ENCODE measurements at regions not wholly inside any gene's neighbourhood (a gene's known extent, or its start where the extent isn't known, plus 50 kb on each side); places are given as distances from the start of the nearest gene placed in this dataset.

DNA sequence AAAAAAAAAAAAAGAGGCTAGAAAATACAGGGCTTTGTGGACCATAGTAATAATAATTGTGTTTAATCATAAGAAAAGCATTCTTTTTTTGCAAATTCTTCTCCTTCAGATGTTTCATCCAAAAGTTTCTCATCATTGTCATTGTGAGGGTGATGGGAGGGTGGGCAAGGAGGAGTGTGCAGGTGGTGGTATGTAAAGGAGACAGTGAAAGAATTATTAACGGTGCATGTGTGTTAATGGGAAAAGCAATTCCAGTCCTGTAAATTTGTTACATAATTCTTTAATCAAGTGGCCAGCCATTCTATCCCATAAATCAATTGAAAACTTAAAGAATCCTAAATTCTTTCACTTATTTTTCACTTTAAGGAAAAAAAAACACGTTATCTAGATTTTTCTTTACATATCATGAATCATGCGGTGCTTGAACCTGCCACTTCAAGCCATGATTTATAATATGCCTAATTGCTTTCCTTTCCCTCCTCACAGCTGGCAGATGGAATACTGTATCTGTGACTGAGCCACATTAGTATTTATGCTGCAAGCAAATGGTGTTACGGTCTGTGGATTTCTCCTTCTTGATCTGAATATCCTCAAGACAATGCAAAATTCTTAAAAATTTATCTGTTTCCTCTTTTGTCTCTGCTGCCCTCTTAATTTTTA lies 318.5 kb downstream of the JRKL start:
- no peaks in the 10 kb centered on the region for H3F3A ChIP-seq (replicated peaks; ENCODE audit: insufficient read depth)
- CTCF ChIA-PET = interaction anchor here (1.5 to 2.9 kb wide), 2 partner anchors 13 to 244 kb away, joined by 3 to 6 read pairs; no protein-coding TSS in a partner anchor
- H3K4me2 ChIP-seq = no peak overlapping the region
- no peaks in the 10 kb centered on the region for H3K9me2 ChIP-seq
- no peaks in the 10 kb centered on the region for H3K9me3 ChIP-seq
- POLR2A ChIA-PET = no interaction called here
- no peaks in the 10 kb centered on the region; a peak in 2 of 4 replicates for H3K4me1 ChIP-seq (ENCODE audit: control insufficient read depth in 1 of 2, insufficient read depth in 2 of 2, low read depth in 1 of 2, low read length in 1 of 2)
- WGBS (ENCODE audit: low lambda C conversion rate) = 53% methylated on average over 4 of the region's 4 CpGs
- no peak for DNase-seq
- no peak overlapping the region for H2AFZ ChIP-seq (ENCODE audit: low read depth)
- H3K27me3 ChIP-seq (ENCODE audit: insufficient read depth) = no peaks in the 10 kb centered on the region
- H3K9ac ChIP-seq = no peak overlapping the region
- H3K36me3 ChIP-seq (replicated peaks in 1 of 2; ENCODE audit: control insufficient read depth in 1 of 2, insufficient read depth in 2 of 2, low read length in 1 of 2) = no peaks in the 10 kb centered on the region
- H4K20me1 ChIP-seq (ENCODE audit: insufficient read depth) = no peaks in the 10 kb centered on the region
- no peaks in the 10 kb centered on the region for H3K79me2 ChIP-seq (ENCODE audit: insufficient read depth)
- TF ChIP-seq FOXM1 (IDR thresholded peaks at IDR 0.05; ENCODE audit: low read depth) = no peak
- no peak for TF ChIP-seq YY1 (IDR thresholded peaks at IDR 0.05; ENCODE audit: low read depth)
- TF ChIP-seq, protein P1, sequence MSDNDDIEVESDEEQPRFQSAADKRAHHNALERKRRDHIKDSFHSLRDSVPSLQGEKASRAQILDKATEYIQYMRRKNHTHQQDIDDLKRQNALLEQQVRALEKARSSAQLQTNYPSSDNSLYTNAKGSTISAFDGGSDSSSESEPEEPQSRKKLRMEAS (IDR thresholded peaks at IDR 0.05; ENCODE audit: low read depth) = no peak
- TF ChIP-seq ELF1 (IDR thresholded peaks at IDR 0.05) = no peak
- TF ChIP-seq MXI1 (IDR thresholded peaks at IDR 0.05; ENCODE audit: low read depth, low read length) = no peak
- TF ChIP-seq EP300 (IDR thresholded peaks at IDR 0.05; ENCODE audit: borderline replicate concordance in 1 of 2, low read depth in 1 of 2, low read length in 1 of 2) = no peak
- no peak for TF ChIP-seq POLR2AphosphoS5 (IDR thresholded peaks at IDR 0.05; ENCODE audit: low read depth, low read length)
- no peak for TF ChIP-seq TAF1 (IDR thresholded peaks at IDR 0.05; ENCODE audit: borderline replicate concordance, low read depth, low read length)
- TF ChIP-seq, protein P2, sequence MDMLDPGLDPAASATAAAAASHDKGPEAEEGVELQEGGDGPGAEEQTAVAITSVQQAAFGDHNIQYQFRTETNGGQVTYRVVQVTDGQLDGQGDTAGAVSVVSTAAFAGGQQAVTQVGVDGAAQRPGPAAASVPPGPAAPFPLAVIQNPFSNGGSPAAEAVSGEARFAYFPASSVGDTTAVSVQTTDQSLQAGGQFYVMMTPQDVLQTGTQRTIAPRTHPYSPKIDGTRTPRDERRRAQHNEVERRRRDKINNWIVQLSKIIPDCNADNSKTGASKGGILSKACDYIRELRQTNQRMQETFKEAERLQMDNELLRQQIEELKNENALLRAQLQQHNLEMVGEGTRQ (IDR thresholded peaks at IDR 0.05; ENCODE audit: borderline replicate concordance, low read depth, low read length) = no peak
- no peak for TF ChIP-seq SMC3 (IDR thresholded peaks at IDR 0.05; ENCODE audit: low read depth, low read length)
- no peak for TF ChIP-seq RCOR1 (IDR thresholded peaks at IDR 0.05; ENCODE audit: low read length)
- no peak for TF ChIP-seq GABPA (IDR thresholded peaks at IDR 0.05; ENCODE audit: low read depth)
- no peak for TF ChIP-seq SIN3A (IDR thresholded peaks at IDR 0.05; ENCODE audit: borderline replicate concordance, low read depth, low read length)
- TF ChIP-seq FOSL2 (IDR thresholded peaks at IDR 0.05; ENCODE audit: borderline replicate concordance, low read depth) = no peak
- no peak for TF ChIP-seq MEF2A (IDR thresholded peaks at IDR 0.05; ENCODE audit: borderline replicate concordance, low read depth)
- no peak for TF ChIP-seq TCF12 (IDR thresholded peaks at IDR 0.05)
- TF ChIP-seq RFX5 (IDR thresholded peaks at IDR 0.05; ENCODE audit: low read length) = no peak
- no peak overlapping the region for H3K27ac ChIP-seq (ENCODE audit: low read depth in 2 of 2, low read length in 1 of 2)
- H3K4me3 ChIP-seq (ENCODE audit: low read depth in 2 of 2, low read length in 1 of 2) = no peak overlapping the region

DNA sequence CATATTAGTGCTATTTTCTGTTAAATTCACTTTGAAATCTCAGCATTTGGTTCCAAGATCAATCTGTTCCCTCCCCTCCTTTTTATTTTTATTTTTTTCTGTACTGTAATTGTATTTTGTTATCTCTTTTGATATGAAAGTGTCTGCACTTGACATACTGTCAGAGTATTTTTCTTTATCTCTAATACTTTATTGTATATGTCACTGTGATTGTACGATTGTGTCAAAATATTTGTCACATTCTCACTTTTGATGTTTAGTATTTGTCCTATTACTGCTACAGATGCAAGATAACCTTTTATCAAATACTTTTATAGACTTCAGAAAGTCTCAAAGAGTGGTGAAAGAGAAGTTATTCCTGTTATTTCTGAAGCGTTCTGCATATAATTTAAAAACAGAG lies 323.5 kb downstream of the JRKL start:
- no peak overlapping the region for H3K9ac ChIP-seq
- H3K79me2 ChIP-seq (ENCODE audit: insufficient read depth) = no peaks in the 10 kb centered on the region; the same call in 1 of the 2 replicates
- H4K20me1 ChIP-seq (ENCODE audit: insufficient read depth) = no peaks in the 10 kb centered on the region
- H3F3A ChIP-seq (replicated peaks; ENCODE audit: insufficient read depth) = no peaks in the 10 kb centered on the region
- H3K9me3 ChIP-seq = no peaks in the 10 kb centered on the region
- CTCF ChIA-PET = no interaction called here
- H3K27me3 ChIP-seq (ENCODE audit: insufficient read depth) = no peaks in the 10 kb centered on the region
- DNase-seq = no peak
- no peak for TF ChIP-seq RAD21 (IDR thresholded peaks at IDR 0.05; ENCODE audit: low read length)
- 52% methylated on average over 2 of the region's 2 CpGs for WGBS (ENCODE audit: low lambda C conversion rate)
- no peak overlapping the region for H3K4me2 ChIP-seq
- no peak overlapping the region for H3K4me3 ChIP-seq (ENCODE audit: low read depth in 2 of 2, low read length in 1 of 2)
- POLR2A ChIA-PET = no interaction called here
- H3K27ac ChIP-seq (ENCODE audit: low read depth in 2 of 2, low read length in 1 of 2) = no peak overlapping the region
- H3K9me2 ChIP-seq = no peaks in the 10 kb centered on the region
- H3K36me3 ChIP-seq (replicated peaks in 1 of 2; ENCODE audit: control insufficient read depth in 1 of 2, insufficient read depth in 2 of 2, low read length in 1 of 2) = no peaks in the 10 kb centered on the region
- peaks cover 0 to 2% of the 10 kb centered on the region in 2 experiments; a peak in 3 of 4 replicates for H3K4me1 ChIP-seq (ENCODE audit: control insufficient read depth in 1 of 2, insufficient read depth in 2 of 2, low read depth in 1 of 2, low read length in 1 of 2)
- no peak overlapping the region for H2AFZ ChIP-seq (ENCODE audit: low read depth)

Data from SK-N-SH (cell line).